NCI-H748 (cell line): ENCODE measurements at regions not wholly inside any gene's neighbourhood (a gene's known extent, or its start where the extent isn't known, plus 50 kb on each side); places are given as distances from the start of the nearest gene placed in this dataset.

Source experiments
- DNase-seq: peaks from one replicate; lab custom pipeline; 2025; ENCODE audit not compliant: unreplicated experiment; lab: John Stamatoyannopoulos, UW

DNA sequence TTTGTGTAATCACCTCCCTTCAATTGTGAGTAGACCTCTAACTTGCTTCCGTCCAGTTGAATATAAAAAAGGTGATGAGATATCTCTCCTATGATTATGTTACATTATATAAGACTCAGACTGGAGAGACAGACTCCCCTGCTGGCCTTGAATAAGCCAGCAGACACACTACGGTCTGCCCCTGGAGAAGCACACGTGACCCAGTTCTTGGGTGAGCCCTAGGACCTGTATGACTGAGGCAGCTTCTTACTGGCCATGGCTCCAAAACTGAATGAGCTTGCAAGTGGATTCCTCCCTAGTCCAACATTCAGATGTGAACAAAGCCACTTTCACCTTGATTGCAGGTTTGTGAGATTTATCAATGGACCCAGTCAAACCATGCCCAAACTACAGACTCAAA is 427.9 kb upstream of the DCN start:
- DNase-seq, result no peak

DNA sequence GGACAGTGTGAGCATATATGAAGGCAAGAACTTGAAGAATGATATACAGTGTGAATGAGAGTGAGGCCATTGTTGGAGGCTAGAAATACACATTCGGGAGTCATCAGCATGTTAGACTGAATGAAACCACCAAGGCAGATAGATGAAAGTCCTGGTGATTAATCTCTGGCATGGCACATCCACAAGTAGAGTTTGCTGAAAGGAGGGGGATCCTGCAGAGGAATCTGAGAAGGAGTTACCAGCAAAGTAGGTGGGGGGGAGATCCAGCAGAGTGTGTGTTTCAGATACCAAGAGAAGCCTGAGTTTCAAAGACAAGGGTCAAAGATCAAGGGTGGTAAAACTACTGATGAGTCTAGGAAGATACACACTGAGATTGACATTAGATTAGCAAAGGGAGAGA is 426.7 kb upstream of the DCN start:
- no peak for DNase-seq

DNA sequence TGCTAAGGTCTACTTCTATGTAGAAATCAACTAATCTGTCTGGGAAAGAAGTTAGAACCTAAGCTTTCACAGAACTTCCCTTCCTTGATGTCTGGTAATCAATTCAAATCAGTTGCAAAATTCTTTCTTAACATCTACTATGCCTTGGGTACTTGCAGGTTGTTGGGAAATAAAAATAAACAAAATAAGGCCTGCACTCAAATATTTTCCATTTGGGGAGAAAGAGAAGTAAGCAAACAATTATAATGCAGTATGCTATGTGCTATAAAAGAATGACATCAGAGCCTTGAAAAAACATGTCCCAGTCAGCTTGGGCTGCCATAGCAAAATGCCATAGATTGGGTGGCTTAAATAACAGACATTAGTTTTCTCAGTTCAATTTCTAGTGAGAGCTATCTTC is 425.9 kb upstream of the DCN start:
- DNase-seq, result no peak

DNA sequence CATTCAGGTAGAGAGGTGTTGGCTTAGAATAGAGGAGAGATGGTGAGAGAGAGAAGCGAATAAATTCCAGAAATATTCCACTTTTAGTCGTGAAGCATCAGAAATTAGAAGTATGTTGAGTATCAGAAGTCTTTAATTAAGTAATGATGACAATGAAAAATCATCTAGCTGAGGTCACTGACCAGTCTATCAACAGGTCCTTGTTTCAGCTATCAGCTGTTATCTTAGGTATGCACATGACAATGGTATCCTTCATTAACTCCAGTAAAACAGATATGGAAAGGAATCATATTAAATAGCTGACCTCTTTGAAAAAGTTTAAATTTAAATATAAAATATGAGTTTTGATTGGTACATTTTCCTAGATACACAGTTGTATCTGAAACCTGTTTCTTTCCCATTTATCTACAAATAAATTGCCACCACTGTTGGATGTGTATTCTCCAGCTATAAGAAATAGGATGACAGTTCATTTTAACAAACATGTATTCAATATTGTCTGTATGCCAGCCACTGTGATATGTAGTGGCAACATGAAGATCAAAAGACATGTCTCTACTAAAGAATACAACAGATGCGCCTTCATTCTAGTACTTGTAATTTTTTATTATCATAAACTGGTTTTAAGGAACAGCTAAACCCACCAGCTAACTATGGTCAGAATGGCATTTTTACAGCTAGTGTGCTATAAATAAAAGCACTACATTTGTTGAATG is 424.2 kb upstream of the DCN start:
- no peak for DNase-seq

DNA sequence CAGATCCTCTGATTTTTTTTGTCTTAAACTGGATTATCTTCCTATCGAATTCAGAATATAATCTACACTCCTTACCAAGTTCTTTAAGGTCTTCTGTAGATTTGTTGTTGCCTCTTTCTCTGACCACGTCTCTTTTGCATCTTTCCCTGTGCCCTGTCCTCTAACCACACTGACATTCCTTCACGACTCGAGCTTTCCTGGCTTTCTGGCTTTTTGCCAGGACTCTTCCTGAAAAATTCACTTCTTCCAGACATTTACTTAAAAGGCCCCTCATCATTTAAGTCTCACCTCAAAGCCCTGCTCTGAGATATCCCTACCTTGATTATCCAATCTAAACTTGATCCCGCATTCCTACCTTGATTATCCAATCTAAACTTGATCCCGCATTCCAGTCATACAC is 422.3 kb upstream of the DCN start:
- no peak for DNase-seq

DNA sequence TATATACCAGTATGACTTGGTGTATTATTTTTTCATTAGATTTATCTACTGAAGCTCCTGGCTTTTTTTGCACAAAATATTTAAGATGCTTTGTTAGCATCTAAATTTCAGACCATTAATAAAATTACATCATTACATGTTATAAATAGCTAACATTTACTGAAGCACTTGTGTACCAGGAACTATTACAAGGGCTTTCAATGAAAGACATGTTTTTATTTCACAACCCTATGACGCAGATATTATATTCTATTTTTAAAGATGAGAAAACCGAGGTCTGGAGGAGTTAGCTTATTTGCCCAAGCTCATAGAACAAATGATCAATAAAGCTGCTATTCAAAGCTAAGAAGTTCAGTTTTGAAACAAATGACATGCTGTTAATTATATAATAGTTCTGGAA is 420.4 kb upstream of the DCN start:
- no peak for DNase-seq

DNA sequence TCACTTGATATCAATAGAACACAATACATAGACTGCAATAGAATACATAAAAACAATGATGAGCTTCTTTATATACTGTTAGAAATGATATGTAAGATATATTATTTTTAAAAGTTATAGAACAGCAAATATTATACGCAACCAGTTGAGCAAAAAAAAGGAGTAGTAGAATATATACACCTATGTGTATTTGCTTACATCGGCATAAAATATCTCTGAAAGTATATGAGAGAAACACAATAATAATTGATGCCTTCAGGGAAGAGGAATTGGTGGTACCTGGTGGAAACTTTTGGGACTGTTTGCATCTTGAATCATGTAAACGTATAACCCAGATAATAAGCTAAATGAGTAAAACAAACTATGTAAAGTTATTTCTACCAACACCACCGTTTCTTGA is 418.4 kb upstream of the DCN start:
- DNase-seq, result no peak

DNA sequence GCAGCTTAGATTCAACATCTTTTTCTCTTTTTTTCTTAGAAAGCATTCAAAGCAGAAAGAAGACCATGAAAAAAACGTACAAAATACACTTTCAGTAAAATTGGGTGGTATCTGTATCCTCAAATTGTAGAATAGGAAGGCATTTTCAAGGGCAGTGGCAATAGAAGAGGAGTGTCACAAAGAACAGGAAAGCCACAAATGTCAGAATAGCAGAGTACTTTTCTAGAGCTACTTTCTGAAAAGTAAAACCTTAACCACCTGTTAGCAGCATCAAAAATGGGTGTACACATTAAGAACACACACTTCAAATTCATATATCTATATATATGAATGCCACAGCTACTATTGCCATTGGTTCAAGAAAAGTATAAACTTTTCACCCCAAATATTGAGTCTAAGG is 412.1 kb upstream of the DCN start:
- no peak for DNase-seq

DNA sequence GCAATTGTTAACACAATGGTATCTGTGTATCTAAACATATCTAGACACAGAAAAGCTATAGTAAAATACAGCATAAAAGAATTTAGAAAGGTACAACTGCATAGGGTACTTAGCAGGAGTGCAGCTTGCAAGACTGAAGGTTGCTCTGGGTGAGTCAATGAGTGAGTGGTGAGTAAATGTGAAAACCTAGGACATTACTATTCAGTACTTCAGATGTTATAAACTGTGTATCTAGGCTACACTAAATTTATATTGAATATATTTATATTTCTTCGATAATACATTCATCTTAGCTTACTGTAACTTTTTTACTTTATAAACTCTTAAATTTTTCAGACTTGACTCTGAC is 409.0 kb upstream of the DCN start:
- no peak for DNase-seq

DNA sequence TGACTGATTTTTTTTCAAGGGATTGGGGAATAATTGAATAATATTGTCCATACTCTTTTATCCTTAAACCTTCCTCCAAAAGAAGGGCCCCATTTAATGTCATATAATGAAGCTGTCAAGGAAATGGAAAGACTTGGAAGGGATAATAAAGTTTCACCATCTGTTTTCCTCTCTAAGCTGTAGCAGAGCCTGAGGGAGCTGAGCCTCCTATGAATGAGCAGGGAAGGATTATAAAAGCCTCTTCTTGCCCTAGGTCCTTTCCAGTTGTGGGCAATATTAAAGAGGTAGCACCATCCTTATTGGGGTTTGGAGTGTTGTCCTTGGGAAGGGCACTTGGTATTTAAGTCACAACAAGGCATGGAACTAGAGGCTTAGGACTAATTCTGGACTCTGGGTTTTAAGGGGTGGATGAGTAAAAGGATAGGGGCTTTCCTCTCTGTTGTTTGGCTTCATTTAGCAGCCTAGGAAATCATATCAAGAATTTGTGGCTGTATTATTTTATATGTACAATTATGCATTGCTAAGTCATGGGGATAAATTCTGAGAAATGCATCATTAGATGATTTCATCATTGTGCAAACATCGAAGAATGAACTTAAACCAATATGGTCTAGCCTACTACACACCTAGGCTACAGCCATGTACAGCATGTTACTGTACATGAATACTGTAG is 408.5 kb upstream of the DCN start:
- DNase-seq, result no peak

DNA sequence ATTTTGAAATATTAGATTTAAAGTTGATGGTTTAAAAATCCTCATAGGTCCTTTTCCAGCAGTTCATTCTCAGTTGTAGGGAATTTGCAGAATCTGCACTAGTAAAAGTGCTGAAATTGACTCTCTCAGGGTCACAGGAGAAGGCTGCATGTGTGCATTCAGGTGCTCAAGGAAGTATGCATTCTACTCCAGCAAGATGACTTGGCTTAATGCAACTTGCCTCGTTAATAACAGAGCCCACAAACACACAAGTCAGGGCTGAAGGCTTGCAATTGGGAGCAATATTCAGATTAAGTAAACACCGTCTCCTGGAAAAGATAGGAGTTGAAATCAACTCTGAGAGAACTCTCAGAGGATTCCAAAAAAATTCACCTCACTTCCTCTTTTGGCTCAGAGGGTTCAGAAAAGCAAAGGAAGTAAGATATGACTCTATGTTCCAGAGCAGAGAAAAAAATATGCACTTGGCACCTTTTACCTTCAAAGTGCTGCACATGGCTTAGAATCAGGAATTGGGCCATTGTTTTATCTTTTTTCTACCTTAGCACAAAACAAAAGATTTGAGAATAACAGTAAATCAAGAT is 406.3 kb upstream of the DCN start:
- DNase-seq, result no peak

DNA sequence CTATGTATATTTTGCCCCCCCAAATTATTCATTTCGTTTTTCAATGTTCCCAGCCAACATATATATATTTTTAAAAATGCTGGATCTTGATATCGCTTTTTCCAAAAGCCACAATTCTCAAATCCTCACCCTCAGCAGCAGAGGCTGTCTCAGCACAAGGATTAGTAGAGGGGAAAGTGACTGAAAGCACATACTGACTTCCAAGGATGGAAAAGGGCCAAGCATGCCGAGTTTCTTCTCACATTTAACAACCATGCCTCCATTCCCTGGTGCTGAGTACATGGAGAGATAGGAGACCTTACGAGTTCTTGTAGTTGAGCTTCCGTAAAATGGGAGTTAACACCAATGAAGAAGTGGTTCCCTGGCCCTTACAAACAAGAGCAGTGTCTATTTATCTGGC is 403.4 kb upstream of the DCN start:
- DNase-seq, result no peak

DNA sequence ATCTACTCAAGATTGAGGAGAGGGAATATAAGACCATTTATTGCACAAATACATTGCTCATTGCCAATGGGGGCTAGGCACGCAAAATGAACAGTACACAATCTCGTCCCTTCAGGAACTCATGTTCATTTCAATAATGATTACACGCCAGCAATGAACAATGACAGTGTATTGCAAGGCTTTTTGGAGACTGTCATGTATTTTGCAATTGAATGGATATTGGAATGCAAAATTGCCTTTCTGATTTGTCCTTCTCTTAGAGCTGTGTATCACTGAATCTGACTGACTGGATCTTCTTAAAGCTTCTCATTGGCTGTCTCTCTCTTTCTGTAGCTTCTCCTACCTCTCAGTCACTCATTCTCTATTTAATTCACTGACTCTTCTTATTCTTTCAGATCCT is 400.2 kb upstream of the DCN start:
- DNase-seq, result no peak

DNA sequence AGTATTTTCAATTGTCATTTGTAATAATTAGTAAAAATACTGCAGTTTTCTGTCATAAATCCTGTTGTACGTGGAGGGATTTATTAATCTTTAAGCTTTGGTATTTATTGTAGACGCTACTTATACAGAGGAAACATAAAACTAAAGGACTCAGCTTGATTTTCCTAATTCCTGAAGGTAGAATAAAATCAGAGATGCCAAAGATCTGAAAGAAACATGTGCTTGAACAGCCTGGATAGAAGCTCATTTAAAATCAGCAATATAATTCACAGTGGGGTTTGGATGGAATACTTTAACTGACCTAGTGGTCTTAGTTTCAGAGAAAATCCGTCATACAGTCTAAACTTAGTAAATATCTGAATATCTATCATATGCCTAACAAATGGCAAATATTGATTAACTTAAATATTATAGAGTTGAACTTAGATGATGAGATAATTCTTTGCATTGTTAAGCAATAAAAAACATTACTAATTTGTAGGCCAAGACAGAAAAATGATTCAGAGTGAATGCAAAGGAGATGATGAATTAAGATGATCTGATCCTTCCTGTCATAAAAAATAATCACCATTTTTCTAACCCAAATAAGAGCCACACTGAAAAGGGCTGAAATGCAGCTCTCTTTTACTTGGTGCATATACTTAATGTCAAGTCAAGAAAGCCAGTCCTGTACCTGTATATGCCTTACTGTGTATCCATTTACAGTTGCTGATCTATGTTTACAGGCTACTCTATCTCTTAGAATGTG is 397.1 kb upstream of the DCN start:
- no peak for DNase-seq

DNA sequence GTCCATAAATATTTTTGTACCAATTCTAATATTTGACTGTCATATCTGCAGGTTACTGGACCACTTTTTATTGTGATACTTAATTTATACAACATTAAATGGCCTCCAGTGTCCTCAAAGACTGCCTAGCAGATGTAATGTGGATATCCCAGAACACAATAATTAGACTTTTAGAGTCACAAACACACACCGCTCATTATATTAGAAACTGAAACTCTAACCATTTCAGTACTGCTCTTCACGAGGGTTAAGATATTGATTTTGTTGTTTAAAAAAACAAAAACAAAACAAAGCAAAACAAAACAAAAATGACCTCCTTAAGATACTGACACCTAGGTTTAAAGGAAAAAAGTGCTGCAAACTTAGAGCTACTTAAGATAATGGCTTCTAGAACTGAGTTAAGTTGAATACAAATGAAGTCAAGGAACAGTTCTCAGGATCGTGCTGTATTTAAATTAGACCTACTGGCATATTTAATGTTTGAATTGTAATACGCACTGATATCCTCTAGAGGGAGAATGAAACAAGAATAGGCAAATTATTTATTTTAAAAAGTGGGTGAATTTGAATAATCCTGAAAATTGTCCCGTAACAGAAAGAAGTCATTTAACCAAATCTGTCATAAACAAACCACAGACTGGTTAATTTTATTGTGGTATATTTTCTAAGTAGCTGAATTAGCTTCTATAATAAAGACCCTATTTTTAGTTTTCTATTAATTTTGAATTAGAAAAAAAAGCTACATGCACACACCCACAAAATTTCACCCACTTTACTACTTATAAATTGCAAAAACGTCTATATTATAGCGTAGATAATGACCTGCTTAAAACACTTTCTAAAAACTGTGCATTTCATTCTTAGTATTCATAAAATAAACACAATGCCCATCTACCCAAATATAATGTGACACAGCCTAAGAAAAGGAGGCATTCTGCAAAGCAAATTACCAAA is 395.2 kb upstream of the DCN start:
- peak; percentile 48 for DNase-seq

DNA sequence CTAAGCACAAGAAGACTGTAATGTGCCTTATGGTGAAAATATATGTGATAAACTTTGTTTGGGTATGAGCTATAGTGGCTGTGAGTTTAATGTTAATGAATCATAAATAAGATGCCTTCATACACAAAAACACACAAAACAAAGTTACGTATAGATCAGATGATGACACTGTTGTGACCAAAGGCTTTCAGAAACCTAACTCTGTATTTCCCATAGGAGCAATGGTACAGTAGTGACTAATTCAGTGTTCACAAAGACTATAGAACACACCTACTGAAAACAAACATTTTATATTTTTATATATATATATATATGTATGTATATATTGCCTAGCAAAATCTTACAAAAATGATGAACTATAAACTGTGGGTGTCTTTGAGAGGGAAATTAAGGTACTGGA is 393.8 kb upstream of the DCN start:
- no peak for DNase-seq

DNA sequence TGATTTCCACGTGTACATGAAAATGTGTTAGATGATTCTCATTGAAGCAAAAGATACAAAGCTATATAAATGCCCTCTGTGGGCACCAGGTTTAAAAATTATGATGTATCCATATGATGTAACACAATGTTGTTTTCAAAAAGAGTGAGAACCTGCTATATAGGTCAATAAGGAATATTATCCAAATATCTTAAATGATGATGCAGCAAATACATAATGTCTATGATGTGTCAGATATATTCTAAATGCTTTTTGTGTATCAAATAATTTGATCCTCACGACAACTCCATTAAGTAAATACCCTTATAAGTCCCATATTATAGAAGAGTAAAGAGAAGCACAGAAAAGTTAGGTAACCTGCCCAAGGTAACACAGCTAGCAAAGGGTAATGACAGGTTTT is 393.0 kb upstream of the DCN start:
- DNase-seq, result no peak

DNA sequence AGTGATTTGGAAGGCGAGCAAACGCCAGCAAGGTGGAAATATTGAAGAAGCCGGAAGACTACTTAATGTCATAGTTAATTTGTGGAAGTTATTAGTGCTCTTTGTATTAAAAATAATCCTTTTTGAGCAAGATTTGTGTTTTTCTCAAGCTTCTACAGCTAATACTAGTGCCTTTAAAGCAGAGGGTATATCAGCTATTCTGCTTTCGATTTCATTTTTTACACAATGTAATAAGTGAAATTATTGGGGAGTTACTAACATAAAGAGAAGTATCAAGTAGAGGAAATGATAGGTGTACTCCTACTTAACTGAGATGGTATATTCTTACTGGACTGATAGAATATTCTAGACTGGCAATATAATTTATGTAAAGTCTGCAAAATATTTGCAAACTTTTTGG is 392.4 kb upstream of the DCN start:
- DNase-seq, result no peak

DNA sequence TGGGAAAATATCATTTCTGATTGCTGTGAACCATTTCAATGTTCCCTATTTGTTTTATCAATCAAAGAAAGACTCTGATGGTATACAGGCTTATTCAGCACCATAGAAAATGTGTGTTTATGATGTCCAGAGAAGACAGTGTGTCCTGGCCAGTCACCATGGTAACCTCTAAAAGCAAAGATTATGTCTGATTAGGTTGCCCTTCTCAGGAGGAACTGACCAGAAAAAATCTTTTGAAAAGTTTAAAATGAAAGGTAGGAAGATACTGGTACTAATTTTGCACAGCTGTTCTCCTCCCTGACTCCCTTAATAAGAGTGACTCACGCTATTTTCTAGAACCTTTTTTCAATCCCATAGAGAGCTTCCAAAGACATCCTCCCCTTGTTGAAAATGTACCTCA is 391.8 kb upstream of the DCN start:
- peak; percentile 13 for DNase-seq

DNA sequence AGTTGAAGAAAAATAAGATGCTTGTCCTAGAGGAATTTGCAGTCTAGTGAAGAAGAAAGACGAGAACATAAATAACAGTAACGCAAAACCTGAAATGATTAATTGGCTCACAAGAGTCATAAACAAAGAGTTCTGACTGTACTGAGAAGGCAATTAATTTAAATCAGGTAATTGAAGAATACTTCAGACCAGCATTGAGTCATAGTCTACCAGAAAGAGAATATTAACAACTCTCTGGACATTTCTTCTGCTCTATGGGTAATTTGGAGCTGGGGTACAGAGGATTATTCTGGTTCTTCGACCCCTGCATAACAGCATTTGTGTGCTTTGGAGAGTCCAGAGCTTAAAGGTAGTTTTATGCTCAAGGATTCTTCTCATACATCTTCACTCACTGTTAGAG is 390.3 kb upstream of the DCN start:
- DNase-seq, result no peak

DNA sequence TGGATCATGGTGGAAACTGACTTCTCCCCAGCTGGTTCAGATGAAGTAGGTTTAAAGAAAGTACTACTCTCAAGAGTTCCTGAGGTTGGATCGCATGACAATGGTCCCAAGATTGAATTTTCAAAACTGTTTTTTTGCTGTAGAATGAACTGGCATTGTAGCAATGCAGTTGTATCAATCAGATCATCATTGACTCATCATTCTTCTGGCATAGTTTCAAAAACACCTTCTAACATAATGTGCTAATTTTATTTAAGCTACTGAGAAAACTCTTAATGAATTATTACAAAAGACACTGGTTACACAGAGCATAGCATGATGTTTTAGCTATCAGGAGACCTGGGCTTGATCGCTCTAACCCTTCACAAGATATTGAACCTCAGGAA is 384.5 kb upstream of the DCN start:
- DNase-seq, result no peak
